GM23338 (cell line): ENCODE measurements at regions not wholly inside any gene's neighbourhood (a gene's known extent, or its start where the extent isn't known, plus 50 kb on each side); places are given as distances from the start of the nearest gene placed in this dataset.

Source experiments
- ATAC-seq: fragments of 200-7000 bp; cut with Tn5 transposase; 3 replicates; pipeline ENCODE4 v1.9.1; 2020
- DNase-seq: peaks from one replicate; pipeline ENCODE4 v3.0.0-alpha.2; 2015; ENCODE audit warnings: low spot score
- H2AFZ ChIP-seq: fragments of 200-600 bp; sonication (generic); 2 replicates; pipeline ENCODE4 v1.8.0; 2016; ENCODE audit warnings: antibody characterized with exemption, mild to moderate bottlenecking, moderate library complexity
- H3F3A ChIP-seq: fragments of 200-600 bp; sonication (generic); replicated peaks from 2 replicates; pipeline ENCODE4 v1.8.0; 2017; ENCODE audit warnings: antibody characterized with exemption, mixed run types, low read depth
- H3K27ac ChIP-seq: fragments of 200-600 bp; sonication (generic); 2 replicates; pipeline ENCODE4 v1.6.1; 2016; ENCODE audit warnings: low read depth
- H3K27me3 ChIP-seq: fragments of 200-600 bp; sonication (generic); 2 replicates; pipeline ENCODE4 v1.8.0; 2016; ENCODE audit warnings: mild to moderate bottlenecking, mixed run types, moderate library complexity; ENCODE audit not compliant: insufficient read depth
- H3K36me3 ChIP-seq: fragments of 200-600 bp; sonication (generic); 2 replicates; pipeline ENCODE4 v1.8.0; 2016; ENCODE audit warnings: mild to moderate bottlenecking; ENCODE audit not compliant: insufficient read depth
- H3K4me1 ChIP-seq: fragments of 200-600 bp; sonication (generic); 2 replicates; pipeline ENCODE4 v1.8.0; 2016; ENCODE audit warnings: mild to moderate bottlenecking, moderate library complexity; ENCODE audit not compliant: insufficient read depth
- H3K4me2 ChIP-seq: fragments of 200-600 bp; sonication (generic); 2 replicates; pipeline ENCODE4 v1.7.1; 2017; ENCODE audit warnings: mixed run types
- H3K4me3 ChIP-seq: fragments of 200-600 bp; sonication (generic); 2 replicates; pipeline ENCODE4 v1.6.1; 2016; ENCODE audit warnings: mixed run types
- H3K79me2 ChIP-seq: fragments of 200-600 bp; sonication (generic); replicated peaks from 2 replicates; pipeline ENCODE4 v1.8.0; 2017; ENCODE audit warnings: mild to moderate bottlenecking; ENCODE audit not compliant: insufficient read depth
- H3K9me2 ChIP-seq: fragments of 200-600 bp; sonication (generic); 2 replicates; pipeline ENCODE4 v1.8.0; 2017; ENCODE audit not compliant: insufficient read depth
- H4K20me1 ChIP-seq: fragments of 200-600 bp; sonication (generic); replicated peaks from 2 replicates; pipeline ENCODE4 v1.8.0; 2017; ENCODE audit warnings: mild to moderate bottlenecking; ENCODE audit not compliant: insufficient read depth
- H3K27ac Mint-ChIP-seq: 2 replicates; pipeline ENCODE4 v1.8.0; 2020; ENCODE audit warnings: inconsistent platforms, mild to moderate bottlenecking, moderate library complexity, mixed read lengths
- H3K27me3 Mint-ChIP-seq: 3 replicates; pipeline ENCODE4 v1.8.0; 2022; ENCODE audit warnings: low read depth, mild to moderate bottlenecking, moderate library complexity, mixed read lengths, inconsistent platforms; ENCODE audit not compliant: insufficient read depth, poor library complexity
- H3K36me3 Mint-ChIP-seq: 3 replicates; pipeline ENCODE4 v1.8.0; 2021; ENCODE audit warnings: low read depth, mild to moderate bottlenecking, inconsistent platforms, moderate library complexity, mixed read lengths
- H3K4me1 Mint-ChIP-seq: 3 replicates; pipeline ENCODE4 v1.8.0; 2020; ENCODE audit warnings: mild to moderate bottlenecking, inconsistent platforms, mixed read lengths
- H3K4me3 Mint-ChIP-seq: 3 replicates; pipeline ENCODE4 v1.8.0; 2021; ENCODE audit warnings: moderate library complexity, mild to moderate bottlenecking, inconsistent platforms, mixed read lengths
- H3K9me3 Mint-ChIP-seq: 3 replicates; pipeline ENCODE4 v1.8.0; 2020; ENCODE audit warnings: moderate library complexity, mild to moderate bottlenecking, inconsistent platforms, mixed read lengths
- CREB1 ChIP-seq: fragments of 250-450 bp; sonication (Bioruptor Pico); IDR thresholded peaks from 2 replicates; pipeline ENCODE4 v1.5.0; 2020; ENCODE audit warnings: low read depth, mild to moderate bottlenecking, moderate library complexity
- EZH2 ChIP-seq: fragments of 200-600 bp; sonication (generic); IDR thresholded peaks from one replicate; pipeline ENCODE4 v1.8.0; 2017; ENCODE audit warnings: antibody characterized with exemption, mild to moderate bottlenecking, low read depth; ENCODE audit not compliant: unreplicated experiment
- EZH2phosphoT487 ChIP-seq: fragments of 200-600 bp; sonication (generic); IDR thresholded peaks from one replicate; pipeline ENCODE4 v1.8.1; 2018; ENCODE audit warnings: antibody characterized with exemption; ENCODE audit not compliant: unreplicated experiment
- JUNB ChIP-seq: IDR thresholded peaks from one replicate; pipeline ENCODE4 v1.6.1; 2016; ENCODE audit warnings: antibody characterized with exemption; ENCODE audit not compliant: unreplicated experiment
- NANOG ChIP-seq: IDR thresholded peaks from 2 replicates; pipeline ENCODE4 v1.6.1; 2016; ENCODE audit warnings: antibody characterized with exemption, borderline replicate concordance
- POLR2AphosphoS5 ChIP-seq: IDR thresholded peaks from 2 replicates; pipeline ENCODE4 v1.6.1; 2016; ENCODE audit warnings: antibody characterized with exemption, low read depth
- STAT1 ChIP-seq: IDR thresholded peaks from one replicate; pipeline ENCODE4 v1.6.1; 2016; ENCODE audit warnings: antibody characterized with exemption; ENCODE audit not compliant: unreplicated experiment
- ZNF114 ChIP-seq: fragments of 250-450 bp; sonication (Bioruptor Pico); IDR thresholded peaks from 2 replicates; pipeline ENCODE4 v1.5.0; 2020; ENCODE audit warnings: mild to moderate bottlenecking, moderate library complexity
- ZNF331 ChIP-seq: fragments of 250-450 bp; sonication (Bioruptor Pico); IDR thresholded peaks from 2 replicates; pipeline ENCODE4 v1.5.0; 2020; ENCODE audit warnings: low read depth, mild to moderate bottlenecking, moderate library complexity
- TF ChIP-seq, protein P1 (sequence below): IDR thresholded peaks from 2 replicates; pipeline ENCODE4 v1.6.1; 2016; ENCODE audit warnings: antibody characterized with exemption
- TF ChIP-seq, protein P2 (sequence below): fragments of 250-450 bp; sonication (Bioruptor Pico); IDR thresholded peaks from 2 replicates; pipeline ENCODE4 v1.5.0; 2020; ENCODE audit warnings: mild to moderate bottlenecking, moderate library complexity
- TF ChIP-seq, protein P3 (sequence below), 2 experiments: fragments of 200-600 bp in 1 of 2; sonication (generic) in 1 of 2; conservative IDR thresholded peaks; 2 replicates each; pipeline versions ENCODE4 v1.5.1 to v1.6.1; 2016 to 2017; ENCODE audit warnings: antibody characterized with exemption in 2 of 2, low read depth in 2 of 2, mild to moderate bottlenecking in 2 of 2, moderate library complexity in 1 of 2
- TF ChIP-seq, protein P4 (sequence below): IDR thresholded peaks from one replicate; pipeline ENCODE4 v1.6.1; 2018; ENCODE audit warnings: antibody characterized with exemption; ENCODE audit not compliant: unreplicated experiment

DNA sequence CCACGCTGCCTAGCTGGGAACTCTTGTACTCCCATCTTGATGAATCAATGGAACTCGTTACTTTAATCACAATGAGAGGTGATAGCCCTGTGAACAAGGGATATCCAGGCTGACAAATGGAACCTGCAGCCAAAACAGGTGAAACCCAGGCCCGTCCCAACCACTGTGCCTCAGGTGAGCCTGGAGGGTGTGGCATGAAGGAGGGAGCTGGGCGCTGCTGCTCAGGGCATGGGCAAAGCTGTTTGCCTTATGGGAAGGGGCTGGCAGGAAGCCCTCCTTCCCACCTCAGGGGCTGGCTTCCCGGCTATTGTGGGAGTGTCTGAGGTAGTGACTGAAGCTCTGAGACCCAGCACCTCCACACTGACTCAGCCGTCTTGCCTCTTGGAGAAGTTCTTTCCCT is 209.4 kb upstream of the ATP6AP2 start:
- TF ChIP-seq, protein P1, sequence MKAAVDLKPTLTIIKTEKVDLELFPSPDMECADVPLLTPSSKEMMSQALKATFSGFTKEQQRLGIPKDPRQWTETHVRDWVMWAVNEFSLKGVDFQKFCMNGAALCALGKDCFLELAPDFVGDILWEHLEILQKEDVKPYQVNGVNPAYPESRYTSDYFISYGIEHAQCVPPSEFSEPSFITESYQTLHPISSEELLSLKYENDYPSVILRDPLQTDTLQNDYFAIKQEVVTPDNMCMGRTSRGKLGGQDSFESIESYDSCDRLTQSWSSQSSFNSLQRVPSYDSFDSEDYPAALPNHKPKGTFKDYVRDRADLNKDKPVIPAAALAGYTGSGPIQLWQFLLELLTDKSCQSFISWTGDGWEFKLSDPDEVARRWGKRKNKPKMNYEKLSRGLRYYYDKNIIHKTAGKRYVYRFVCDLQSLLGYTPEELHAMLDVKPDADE, result no peak
- no peak for TF ChIP-seq NANOG
- TF ChIP-seq POLR2AphosphoS5, result no peak
- TF ChIP-seq, protein P2, sequence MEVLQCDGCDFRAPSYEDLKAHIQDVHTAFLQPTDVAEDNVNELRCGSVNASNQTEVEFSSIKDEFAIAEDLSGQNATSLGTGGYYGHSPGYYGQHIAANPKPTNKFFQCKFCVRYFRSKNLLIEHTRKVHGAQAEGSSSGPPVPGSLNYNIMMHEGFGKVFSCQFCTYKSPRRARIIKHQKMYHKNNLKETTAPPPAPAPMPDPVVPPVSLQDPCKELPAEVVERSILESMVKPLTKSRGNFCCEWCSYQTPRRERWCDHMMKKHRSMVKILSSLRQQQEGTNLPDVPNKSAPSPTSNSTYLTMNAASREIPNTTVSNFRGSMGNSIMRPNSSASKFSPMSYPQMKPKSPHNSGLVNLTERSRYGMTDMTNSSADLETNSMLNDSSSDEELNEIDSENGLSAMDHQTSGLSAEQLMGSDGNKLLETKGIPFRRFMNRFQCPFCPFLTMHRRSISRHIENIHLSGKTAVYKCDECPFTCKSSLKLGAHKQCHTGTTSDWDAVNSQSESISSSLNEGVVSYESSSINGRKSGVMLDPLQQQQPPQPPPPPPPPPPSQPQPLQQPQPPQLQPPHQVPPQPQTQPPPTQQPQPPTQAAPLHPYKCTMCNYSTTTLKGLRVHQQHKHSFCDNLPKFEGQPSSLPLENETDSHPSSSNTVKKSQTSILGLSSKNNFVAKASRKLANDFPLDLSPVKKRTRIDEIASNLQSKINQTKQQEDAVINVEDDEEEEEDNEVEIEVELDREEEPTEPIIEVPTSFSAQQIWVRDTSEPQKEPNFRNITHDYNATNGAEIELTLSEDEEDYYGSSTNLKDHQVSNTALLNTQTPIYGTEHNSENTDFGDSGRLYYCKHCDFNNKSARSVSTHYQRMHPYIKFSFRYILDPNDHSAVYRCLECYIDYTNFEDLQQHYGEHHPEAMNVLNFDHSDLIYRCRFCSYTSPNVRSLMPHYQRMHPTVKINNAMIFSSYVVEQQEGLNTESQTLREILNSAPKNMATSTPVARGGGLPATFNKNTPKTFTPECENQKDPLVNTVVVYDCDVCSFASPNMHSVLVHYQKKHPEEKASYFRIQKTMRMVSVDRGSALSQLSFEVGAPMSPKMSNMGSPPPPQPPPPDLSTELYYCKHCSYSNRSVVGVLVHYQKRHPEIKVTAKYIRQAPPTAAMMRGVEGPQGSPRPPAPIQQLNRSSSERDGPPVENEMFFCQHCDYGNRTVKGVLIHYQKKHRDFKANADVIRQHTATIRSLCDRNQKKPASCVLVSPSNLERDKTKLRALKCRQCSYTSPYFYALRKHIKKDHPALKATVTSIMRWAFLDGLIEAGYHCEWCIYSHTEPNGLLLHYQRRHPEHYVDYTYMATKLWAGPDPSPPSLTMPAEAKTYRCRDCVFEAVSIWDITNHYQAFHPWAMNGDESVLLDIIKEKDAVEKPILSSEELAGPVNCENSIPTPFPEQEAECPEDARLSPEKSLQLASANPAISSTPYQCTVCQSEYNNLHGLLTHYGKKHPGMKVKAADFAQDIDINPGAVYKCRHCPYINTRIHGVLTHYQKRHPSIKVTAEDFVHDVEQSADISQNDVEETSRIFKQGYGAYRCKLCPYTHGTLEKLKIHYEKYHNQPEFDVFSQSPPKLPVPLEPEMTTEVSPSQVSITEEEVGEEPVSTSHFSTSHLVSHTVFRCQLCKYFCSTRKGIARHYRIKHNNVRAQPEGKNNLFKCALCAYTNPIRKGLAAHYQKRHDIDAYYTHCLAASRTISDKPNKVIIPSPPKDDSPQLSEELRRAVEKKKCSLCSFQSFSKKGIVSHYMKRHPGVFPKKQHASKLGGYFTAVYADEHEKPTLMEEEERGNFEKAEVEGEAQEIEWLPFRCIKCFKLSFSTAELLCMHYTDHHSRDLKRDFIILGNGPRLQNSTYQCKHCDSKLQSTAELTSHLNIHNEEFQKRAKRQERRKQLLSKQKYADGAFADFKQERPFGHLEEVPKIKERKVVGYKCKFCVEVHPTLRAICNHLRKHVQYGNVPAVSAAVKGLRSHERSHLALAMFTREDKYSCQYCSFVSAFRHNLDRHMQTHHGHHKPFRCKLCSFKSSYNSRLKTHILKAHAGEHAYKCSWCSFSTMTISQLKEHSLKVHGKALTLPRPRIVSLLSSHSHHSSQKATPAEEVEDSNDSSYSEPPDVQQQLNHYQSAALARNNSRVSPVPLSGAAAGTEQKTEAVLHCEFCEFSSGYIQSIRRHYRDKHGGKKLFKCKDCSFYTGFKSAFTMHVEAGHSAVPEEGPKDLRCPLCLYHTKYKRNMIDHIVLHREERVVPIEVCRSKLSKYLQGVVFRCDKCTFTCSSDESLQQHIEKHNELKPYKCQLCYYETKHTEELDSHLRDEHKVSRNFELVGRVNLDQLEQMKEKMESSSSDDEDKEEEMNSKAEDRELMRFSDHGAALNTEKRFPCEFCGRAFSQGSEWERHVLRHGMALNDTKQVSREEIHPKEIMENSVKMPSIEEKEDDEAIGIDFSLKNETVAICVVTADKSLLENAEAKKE (CRISPR knock-in tag), result no peak
- no peak for TF ChIP-seq EZH2
- no peak for TF ChIP-seq EZH2phosphoT487
- TF ChIP-seq, protein P3, sequence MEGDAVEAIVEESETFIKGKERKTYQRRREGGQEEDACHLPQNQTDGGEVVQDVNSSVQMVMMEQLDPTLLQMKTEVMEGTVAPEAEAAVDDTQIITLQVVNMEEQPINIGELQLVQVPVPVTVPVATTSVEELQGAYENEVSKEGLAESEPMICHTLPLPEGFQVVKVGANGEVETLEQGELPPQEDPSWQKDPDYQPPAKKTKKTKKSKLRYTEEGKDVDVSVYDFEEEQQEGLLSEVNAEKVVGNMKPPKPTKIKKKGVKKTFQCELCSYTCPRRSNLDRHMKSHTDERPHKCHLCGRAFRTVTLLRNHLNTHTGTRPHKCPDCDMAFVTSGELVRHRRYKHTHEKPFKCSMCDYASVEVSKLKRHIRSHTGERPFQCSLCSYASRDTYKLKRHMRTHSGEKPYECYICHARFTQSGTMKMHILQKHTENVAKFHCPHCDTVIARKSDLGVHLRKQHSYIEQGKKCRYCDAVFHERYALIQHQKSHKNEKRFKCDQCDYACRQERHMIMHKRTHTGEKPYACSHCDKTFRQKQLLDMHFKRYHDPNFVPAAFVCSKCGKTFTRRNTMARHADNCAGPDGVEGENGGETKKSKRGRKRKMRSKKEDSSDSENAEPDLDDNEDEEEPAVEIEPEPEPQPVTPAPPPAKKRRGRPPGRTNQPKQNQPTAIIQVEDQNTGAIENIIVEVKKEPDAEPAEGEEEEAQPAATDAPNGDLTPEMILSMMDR (conservative IDR thresholded peaks at IDR 0.05; ENCODE audit: low read depth in 2 of 2), result no peak
- TF ChIP-seq ZNF331 (CRISPR knock-in tag), result no peak
- TF ChIP-seq, protein P4, sequence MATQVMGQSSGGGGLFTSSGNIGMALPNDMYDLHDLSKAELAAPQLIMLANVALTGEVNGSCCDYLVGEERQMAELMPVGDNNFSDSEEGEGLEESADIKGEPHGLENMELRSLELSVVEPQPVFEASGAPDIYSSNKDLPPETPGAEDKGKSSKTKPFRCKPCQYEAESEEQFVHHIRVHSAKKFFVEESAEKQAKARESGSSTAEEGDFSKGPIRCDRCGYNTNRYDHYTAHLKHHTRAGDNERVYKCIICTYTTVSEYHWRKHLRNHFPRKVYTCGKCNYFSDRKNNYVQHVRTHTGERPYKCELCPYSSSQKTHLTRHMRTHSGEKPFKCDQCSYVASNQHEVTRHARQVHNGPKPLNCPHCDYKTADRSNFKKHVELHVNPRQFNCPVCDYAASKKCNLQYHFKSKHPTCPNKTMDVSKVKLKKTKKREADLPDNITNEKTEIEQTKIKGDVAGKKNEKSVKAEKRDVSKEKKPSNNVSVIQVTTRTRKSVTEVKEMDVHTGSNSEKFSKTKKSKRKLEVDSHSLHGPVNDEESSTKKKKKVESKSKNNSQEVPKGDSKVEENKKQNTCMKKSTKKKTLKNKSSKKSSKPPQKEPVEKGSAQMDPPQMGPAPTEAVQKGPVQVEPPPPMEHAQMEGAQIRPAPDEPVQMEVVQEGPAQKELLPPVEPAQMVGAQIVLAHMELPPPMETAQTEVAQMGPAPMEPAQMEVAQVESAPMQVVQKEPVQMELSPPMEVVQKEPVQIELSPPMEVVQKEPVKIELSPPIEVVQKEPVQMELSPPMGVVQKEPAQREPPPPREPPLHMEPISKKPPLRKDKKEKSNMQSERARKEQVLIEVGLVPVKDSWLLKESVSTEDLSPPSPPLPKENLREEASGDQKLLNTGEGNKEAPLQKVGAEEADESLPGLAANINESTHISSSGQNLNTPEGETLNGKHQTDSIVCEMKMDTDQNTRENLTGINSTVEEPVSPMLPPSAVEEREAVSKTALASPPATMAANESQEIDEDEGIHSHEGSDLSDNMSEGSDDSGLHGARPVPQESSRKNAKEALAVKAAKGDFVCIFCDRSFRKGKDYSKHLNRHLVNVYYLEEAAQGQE, result no peak
- no peak for TF ChIP-seq ZNF114 (CRISPR knock-in tag)
- no peak for TF ChIP-seq STAT1
- TF ChIP-seq CREB1 (CRISPR knock-in tag), result no peak
- no peak for TF ChIP-seq JUNB

More for the DNA sequence above, 209.4 kb upstream of the ATP6AP2 start:
- ATAC-seq (no peak), DNase-seq (no peak)
- no peaks in the 10 kb centered on the region for H3K4me1 Mint-ChIP-seq
- H3K4me3 Mint-ChIP-seq, result no peak overlapping the region
- H3K79me2 ChIP-seq, result no peaks in the 10 kb centered on the region
- H3K4me3 ChIP-seq, result no peak overlapping the region
- no peak overlapping the region for H3K27ac ChIP-seq
- no peaks in the 10 kb centered on the region for H3K27me3 ChIP-seq
- no peaks in the 10 kb centered on the region for H3K36me3 Mint-ChIP-seq
- no peaks in the 10 kb centered on the region for H3F3A ChIP-seq
- no peaks in the 10 kb centered on the region for H3K9me3 Mint-ChIP-seq
- H3K4me2 ChIP-seq, result no peak overlapping the region
- no peaks in the 10 kb centered on the region for H3K4me1 ChIP-seq
- H2AFZ ChIP-seq, result no peak overlapping the region
- H3K27me3 Mint-ChIP-seq, result peaks cover 3% of the 10 kb centered on the region
- H4K20me1 ChIP-seq, result no peaks in the 10 kb centered on the region
- no peaks in the 10 kb centered on the region for H3K9me2 ChIP-seq
- H3K36me3 ChIP-seq, result no peaks in the 10 kb centered on the region
- H3K27ac Mint-ChIP-seq, result no peak overlapping the region
